Vagina (tissue), 2 donors: ENCODE measurements at regions not wholly inside any gene's neighbourhood (a gene's known extent, or its start where the extent isn't known, plus 50 kb on each side); places are given as distances from the start of the nearest gene placed in this dataset.

Experiments used
- DNase-seq, 2 donors: peaks; one replicate each; pipeline ENCODE4 v3.0.0-alpha.2; 2017; ENCODE audit errors: extremely low spot score in 2 of 2
- H3K27ac ChIP-seq: fragments of 200-600 bp; sonication (generic); one replicate; pipeline ENCODE4 v1.5.1; 2019
- H3K27me3 ChIP-seq: fragments of 200-600 bp; sonication (generic); one replicate; pipeline ENCODE4 v1.5.1; 2019
- H3K36me3 ChIP-seq, 2 donors: fragments of 200-600 bp; sonication (generic); one replicate each; pipeline ENCODE4 v1.5.1; 2017 to 2019
- H3K4me1 ChIP-seq: fragments of 200-600 bp; sonication (generic); one replicate; pipeline ENCODE4 v1.5.1; 2019
- H3K4me3 ChIP-seq, 2 donors: fragments of 200-600 bp; sonication (generic); 1 replicate in 1 of 2; 2 replicates in 1 of 2; pipeline ENCODE4 v1.5.1; 2016 to 2019
- H3K9me3 ChIP-seq: fragments of 200-600 bp; sonication (generic); one replicate; pipeline ENCODE4 v1.5.1; 2019
- CTCF ChIP-seq, 3 experiments: fragments of 450-650 bp in 2 of 3; fragments of 200-600 bp in 1 of 3; sonication (generic) in 1 of 3; IDR thresholded peaks; one replicate each; pipeline ENCODE4 v1.5.1; 2017 to 2019; ENCODE audit warnings: antibody characterized with exemption in 3 of 3, mild to moderate bottlenecking in 2 of 3, moderate library complexity in 2 of 3
- POLR2A ChIP-seq, 2 donors: fragments of 450-650 bp; IDR thresholded peaks; one replicate each; pipeline ENCODE4 v1.6.1; 2017; ENCODE audit warnings: antibody characterized with exemption in 2 of 2, mild to moderate bottlenecking in 2 of 2, moderate library complexity in 2 of 2
- POLR2AphosphoS5 ChIP-seq, 2 donors: sonication (generic); formaldehyde crosslinking; IDR thresholded peaks; one replicate each; pipeline ENCODE4 v1.9.0; 2017; ENCODE audit warnings: antibody characterized with exemption in 2 of 2, mild to moderate bottlenecking in 2 of 2, low read depth in 1 of 2; ENCODE audit not compliant: insufficient read depth in 1 of 2
- intact Hi-C: fragments of 100-400 bp; cut with DNase I; formaldehyde crosslinking; loops from one replicate; pipeline ENCODE4 v1.15.1; 2023

- Histone ChIP-seq H3K27me3 (no peaks in the 10 kb centered on the region), H3K27ac (no peak overlapping the region), H3K4me3 (no peak overlapping the region), H3K9me3 (no peaks in the 10 kb centered on the region), H3K36me3 (no peaks in the 10 kb centered on the region), H3K4me1 (no peaks in the 10 kb centered on the region)
- DNase-seq, result no peak
- intact Hi-C loops, result no loop called here
- TF ChIP-seq POLR2AphosphoS5 (IDR thresholded peaks at IDR 0.05; ENCODE audit: insufficient read depth in 1 of 2, low read depth in 1 of 2) (no peak), CTCF (IDR thresholded peaks at IDR 0.05) (no peak), POLR2A (IDR thresholded peaks at IDR 0.05) (no peak)
These were observed 105.6 kb upstream of the NRBF2 start for GRCh38 chr10:63027531-63027930.

- no peak for DNase-seq
- intact Hi-C loops, result no loop called here
- Histone ChIP-seq H3K9me3 (no peaks in the 10 kb centered on the region), H3K4me3 (no peak overlapping the region), H3K27ac (no peak overlapping the region), H3K4me1 (no peaks in the 10 kb centered on the region), H3K27me3 (no peaks in the 10 kb centered on the region), H3K36me3 (no peaks in the 10 kb centered on the region)
- no peak for TF ChIP-seq POLR2A (IDR thresholded peaks at IDR 0.05)
- no peak for TF ChIP-seq CTCF (IDR thresholded peaks at IDR 0.05)
- TF ChIP-seq POLR2AphosphoS5 (IDR thresholded peaks at IDR 0.05; ENCODE audit: insufficient read depth in 1 of 2, low read depth in 1 of 2), result no peak
These were observed 111.9 kb upstream of the NRBF2 start for GRCh38 chr10:63021225-63021624.

- intact Hi-C loops, result no loop called here
- Histone ChIP-seq H3K9me3 (no peaks in the 10 kb centered on the region), H3K4me3 (no peak overlapping the region), H3K4me1 (no peaks in the 10 kb centered on the region), H3K27me3 (no peaks in the 10 kb centered on the region), H3K36me3 (no peaks in the 10 kb centered on the region), H3K27ac (no peak overlapping the region)
- TF ChIP-seq POLR2AphosphoS5 (IDR thresholded peaks at IDR 0.05; ENCODE audit: insufficient read depth in 1 of 2, low read depth in 1 of 2), result no peak
- no peak for TF ChIP-seq POLR2A (IDR thresholded peaks at IDR 0.05)
- no peak for TF ChIP-seq CTCF (IDR thresholded peaks at IDR 0.05)
- DNase-seq, result no peak
These were observed 119.4 kb upstream of the NRBF2 start for GRCh38 chr10:63013755-63014154.

GRCh38 chr10:63012623-63013022 is 120.5 kb upstream of the NRBF2 start:
- Histone ChIP-seq H3K4me1 (no peaks in the 10 kb centered on the region), H3K9me3 (no peaks in the 10 kb centered on the region), H3K36me3 (no peaks in the 10 kb centered on the region), H3K27me3 (no peaks in the 10 kb centered on the region), H3K27ac (no peak overlapping the region), H3K4me3 (no peak overlapping the region)
- intact Hi-C loops, result no loop called here
- TF ChIP-seq POLR2A (IDR thresholded peaks at IDR 0.05) (no peak), POLR2AphosphoS5 (IDR thresholded peaks at IDR 0.05; ENCODE audit: insufficient read depth in 1 of 2, low read depth in 1 of 2) (no peak), CTCF (IDR thresholded peaks at IDR 0.05) (no peak)
- no peak for DNase-seq

GRCh38 chr10:63010203-63010602 is 122.9 kb upstream of the NRBF2 start:
- Histone ChIP-seq H3K36me3 (no peaks in the 10 kb centered on the region), H3K27ac (no peak overlapping the region), H3K4me3 (no peak overlapping the region), H3K27me3 (no peaks in the 10 kb centered on the region), H3K4me1 (no peaks in the 10 kb centered on the region), H3K9me3 (no peaks in the 10 kb centered on the region)
- DNase-seq, result no peak
- TF ChIP-seq POLR2A (IDR thresholded peaks at IDR 0.05) (no peak), CTCF (IDR thresholded peaks at IDR 0.05) (no peak), POLR2AphosphoS5 (IDR thresholded peaks at IDR 0.05; ENCODE audit: insufficient read depth in 1 of 2, low read depth in 1 of 2) (no peak)
- intact Hi-C loops, result no loop called here
